ENCODE measurements at regions not wholly inside any gene's neighbourhood (a gene's known extent, or its start where the extent isn't known, plus 50 kb on each side); places are given as distances from the start of the nearest gene placed in this dataset.

DNA sequence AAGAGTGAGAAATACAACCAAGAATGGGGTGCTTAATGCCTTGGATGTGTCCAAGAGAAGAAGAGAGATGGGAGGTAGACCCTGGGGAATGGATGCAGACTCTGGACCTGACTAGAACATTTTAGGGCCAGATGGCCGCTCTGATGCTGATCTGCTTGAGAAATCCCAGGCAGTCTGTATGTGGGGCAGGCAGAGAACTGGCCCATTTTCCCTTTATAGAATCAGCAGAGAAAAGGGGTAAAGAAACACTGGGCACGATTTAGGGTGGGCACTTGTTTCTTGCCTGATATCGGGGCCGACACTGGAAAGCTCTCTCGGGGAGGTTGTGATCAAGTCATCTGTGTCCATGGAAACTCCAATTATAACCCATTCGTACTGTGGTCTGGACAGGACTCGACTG, 118.5 kb upstream of the FSTL4 start:
- H3K9me3 ChIP-seq (ENCODE audit: severe bottlenecking), result peaks cover 5% of the 10 kb centered on the region

GRCh38 chr5:133730346-133730745, 118.0 kb upstream of the FSTL4 start:
- no peak overlapping the region for H3K4me3 ChIP-seq (ENCODE audit: low read depth, low read length)
- H3K9me3 ChIP-seq (ENCODE audit: severe bottlenecking), result peaks cover 5% of the 10 kb centered on the region
- H3K27me3 ChIP-seq (ENCODE audit: insufficient read depth, low read depth, severe bottlenecking), result no peaks in the 10 kb centered on the region
- no peak for TF ChIP-seq CTCF (IDR thresholded peaks at IDR 0.05; ENCODE audit: low read depth, low read length)
- no peaks in the 10 kb centered on the region for H3K36me3 ChIP-seq
- DNase-seq, result no peak
- H3K27ac ChIP-seq, result no peak overlapping the region

More for the DNA sequence above, 118.5 kb upstream of the FSTL4 start:
- no peak for DNase-seq
- no peak for TF ChIP-seq CTCF (IDR thresholded peaks at IDR 0.05; ENCODE audit: low read depth, low read length)
- no peaks in the 10 kb centered on the region for H3K36me3 ChIP-seq
- no peak overlapping the region for H3K27ac ChIP-seq
- H3K4me3 ChIP-seq (ENCODE audit: low read depth, low read length), result no peak overlapping the region
- H3K27me3 ChIP-seq (ENCODE audit: insufficient read depth, low read depth, severe bottlenecking), result no peaks in the 10 kb centered on the region

- H3K27me3 ChIP-seq (ENCODE audit: insufficient read depth, low read depth, severe bottlenecking), result no peaks in the 10 kb centered on the region
- H3K36me3 ChIP-seq, result no peaks in the 10 kb centered on the region
- DNase-seq, result no peak
- TF ChIP-seq CTCF (IDR thresholded peaks at IDR 0.05; ENCODE audit: low read depth, low read length), result no peak
- H3K27ac ChIP-seq, result no peak overlapping the region
- H3K4me3 ChIP-seq (ENCODE audit: low read depth, low read length), result no peak overlapping the region
- peaks cover 5% of the 10 kb centered on the region for H3K9me3 ChIP-seq (ENCODE audit: severe bottlenecking)
These were observed 117.5 kb upstream of the FSTL4 start for GRCh38 chr5:133729800-133730199.

DNA sequence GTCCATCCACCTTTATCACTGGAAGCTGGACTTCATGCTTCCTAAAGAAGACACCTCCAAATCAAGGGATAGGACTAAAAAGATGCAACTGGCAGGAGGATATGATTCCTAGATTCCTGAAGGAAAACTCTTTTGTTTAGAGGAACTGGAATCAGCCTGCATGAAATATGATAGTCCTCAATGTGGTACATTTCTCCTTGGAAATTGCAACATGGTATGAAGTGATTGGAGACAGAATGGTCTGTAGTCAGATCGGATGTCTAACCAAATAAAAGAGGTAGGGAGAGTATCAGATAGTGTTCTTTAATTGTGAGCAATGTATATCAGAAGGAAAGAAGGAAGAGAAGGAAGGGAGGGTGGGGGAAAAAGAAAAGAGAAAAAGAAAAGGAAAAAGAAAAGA, 116.1 kb upstream of the FSTL4 start:
- DNase-seq, result no peak

DNA sequence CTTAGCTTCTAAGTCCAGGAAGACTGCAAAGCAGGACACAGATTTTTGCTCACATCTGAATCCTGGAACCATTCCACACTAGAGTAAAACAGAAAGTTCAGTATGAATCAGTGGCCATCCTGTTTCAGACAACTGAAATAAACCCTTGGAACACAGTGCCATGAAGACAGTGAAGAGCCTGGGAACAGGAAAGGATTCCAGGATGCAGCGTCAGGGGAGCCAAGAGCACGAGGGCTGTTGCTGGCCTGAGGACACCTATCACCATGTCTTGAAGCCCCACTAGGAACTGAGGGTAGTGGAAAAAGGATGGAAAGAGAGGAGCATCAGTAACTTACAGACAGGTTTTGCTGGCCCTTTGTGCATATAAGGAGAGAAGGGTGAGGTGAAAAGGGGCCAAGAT, 115.3 kb upstream of the FSTL4 start:
- no peak for TF ChIP-seq CTCF (IDR thresholded peaks at IDR 0.05; ENCODE audit: low read depth, low read length)
- Histone ChIP-seq H3K4me3 (ENCODE audit: low read depth, low read length) (no peak overlapping the region), H3K36me3 (no peaks in the 10 kb centered on the region), H3K27ac (no peak overlapping the region), H3K9me3 (ENCODE audit: severe bottlenecking) (peaks cover 5% of the 10 kb centered on the region), H3K27me3 (ENCODE audit: insufficient read depth, low read depth, severe bottlenecking) (no peaks in the 10 kb centered on the region)
- DNase-seq, result no peak

More for the DNA sequence above, 116.1 kb upstream of the FSTL4 start:
- H3K27me3 ChIP-seq (ENCODE audit: insufficient read depth, low read depth, severe bottlenecking), result no peaks in the 10 kb centered on the region
- no peak for TF ChIP-seq CTCF (IDR thresholded peaks at IDR 0.05; ENCODE audit: low read depth, low read length)
- no peak overlapping the region for H3K27ac ChIP-seq
- H3K4me3 ChIP-seq (ENCODE audit: low read depth, low read length), result no peak overlapping the region
- H3K9me3 ChIP-seq (ENCODE audit: severe bottlenecking), result peaks cover 5% of the 10 kb centered on the region
- H3K36me3 ChIP-seq, result no peaks in the 10 kb centered on the region

GRCh38 chr5:133723651-133724366, 111.5 kb upstream of the FSTL4 start:
- no peak overlapping the region for H3K27ac ChIP-seq
- H3K4me3 ChIP-seq (ENCODE audit: low read depth, low read length), result no peak overlapping the region
- no peaks in the 10 kb centered on the region for H3K27me3 ChIP-seq (ENCODE audit: insufficient read depth, low read depth, severe bottlenecking)
- H3K36me3 ChIP-seq, result no peaks in the 10 kb centered on the region
- no peak for TF ChIP-seq CTCF (IDR thresholded peaks at IDR 0.05; ENCODE audit: low read depth, low read length)
- no peak for DNase-seq
- peaks cover 6% of the 10 kb centered on the region for H3K9me3 ChIP-seq (ENCODE audit: severe bottlenecking)
